Esophagus squamous epithelium (tissue), 5 donors: ENCODE measurements at regions not wholly inside any gene's neighbourhood (a gene's known extent, or its start where the extent isn't known, plus 50 kb on each side); places are given as distances from the start of the nearest gene placed in this dataset.
"Not testable (repeated sequence)": the region's sequence is repeated elsewhere in the genome, so short reads cannot be mapped to it uniquely, and the experiment has no call there.

Experiments
- DNase-seq: peaks from one replicate; lab custom pipeline; 2025; lab: John Stamatoyannopoulos, UW
- H3K27ac ChIP-seq, 4 donors: fragments of 200-600 bp; sonication (generic); one replicate each; pipeline ENCODE4 v1.5.1; 2016 to 2019; ENCODE audit warnings: mild to moderate bottlenecking in 1 of 4
- H3K27me3 ChIP-seq, 4 donors: fragments of 200-600 bp; sonication (generic); 1 replicate in 3 of 4; 2 replicates in 1 of 4; pipeline versions ENCODE4 v1.5.1 to v1.6.0; 2017 to 2021; ENCODE audit warnings: antibody characterized with exemption in 1 of 4
- H3K36me3 ChIP-seq, 3 donors: fragments of 200-600 bp; sonication (generic); one replicate each; pipeline ENCODE4 v1.5.1; 2016 to 2019
- H3K4me1 ChIP-seq, 3 donors: fragments of 200-600 bp; sonication (generic); one replicate each; pipeline ENCODE4 v1.5.1; 2017 to 2019
- H3K4me3 ChIP-seq, 4 donors: fragments of 200-600 bp; sonication (generic); 1 replicate in 3 of 4; 2 replicates in 1 of 4; pipeline ENCODE4 v1.5.1; 2016 to 2019; ENCODE audit warnings: mild to moderate bottlenecking in 2 of 4, moderate library complexity in 1 of 4
- H3K9me3 ChIP-seq, 3 donors: fragments of 200-600 bp; sonication (generic); one replicate each; pipeline ENCODE4 v1.5.1; 2016 to 2019
- POLR2A ChIP-seq, 4 donors: fragments of 450-650 bp; IDR thresholded peaks; one replicate each; pipeline ENCODE4 v1.6.1; 2017; ENCODE audit warnings: antibody characterized with exemption in 4 of 4, mild to moderate bottlenecking in 4 of 4, moderate library complexity in 3 of 4
- WGBS, 2 donors: methylation state at CpG; one replicate each; pipeline ENCODE4 v1.1.5; 2018; 5-methylcytosine and 5-hydroxymethylcytosine counted together
- intact Hi-C: fragments of 100-400 bp; cut with DNase I; formaldehyde crosslinking; loops from one replicate; pipeline ENCODE4 v1.15.0; 2022
- TF ChIP-seq, protein P1 (sequence below), 6 experiments: fragments of 450-650 bp in 4 of 6; fragments of 200-600 bp in 2 of 6; sonication (generic) in 2 of 6; IDR thresholded peaks; one replicate each; pipeline ENCODE4 v1.5.1; 2016 to 2019; ENCODE audit warnings: antibody characterized with exemption in 6 of 6, mild to moderate bottlenecking in 4 of 6, moderate library complexity in 4 of 6
- donor health status: DM: yes; HTN: yes; CAD: no.

DNA sequence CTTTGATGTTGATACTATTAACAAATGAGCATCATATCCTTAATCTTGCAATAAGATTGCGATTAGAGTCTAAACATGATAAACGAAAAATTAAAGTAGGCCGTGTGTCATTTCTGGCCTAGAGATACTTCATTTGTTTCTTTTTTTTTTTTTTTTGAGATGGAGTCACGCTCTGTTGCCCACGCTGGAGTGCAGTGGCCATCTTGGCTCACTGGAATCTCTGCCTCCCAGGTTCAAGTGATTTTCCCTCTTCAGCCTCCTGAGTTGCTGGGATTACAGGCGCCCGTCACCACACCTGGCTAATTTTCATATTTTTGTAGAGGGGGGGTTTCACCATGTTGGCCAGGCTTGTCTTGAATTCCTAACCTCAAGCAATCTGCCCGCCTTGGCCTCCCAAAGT, 446.9 kb downstream of the PCNX1 start:
- no peaks in the 10 kb centered on the region for H3K36me3 ChIP-seq
- peak overlapping the region in 2 of 4 donors; percentile 31 to 67 for H3K27ac ChIP-seq
- H3K27me3 ChIP-seq = no peaks in the 10 kb centered on the region
- TF ChIP-seq, protein P1, sequence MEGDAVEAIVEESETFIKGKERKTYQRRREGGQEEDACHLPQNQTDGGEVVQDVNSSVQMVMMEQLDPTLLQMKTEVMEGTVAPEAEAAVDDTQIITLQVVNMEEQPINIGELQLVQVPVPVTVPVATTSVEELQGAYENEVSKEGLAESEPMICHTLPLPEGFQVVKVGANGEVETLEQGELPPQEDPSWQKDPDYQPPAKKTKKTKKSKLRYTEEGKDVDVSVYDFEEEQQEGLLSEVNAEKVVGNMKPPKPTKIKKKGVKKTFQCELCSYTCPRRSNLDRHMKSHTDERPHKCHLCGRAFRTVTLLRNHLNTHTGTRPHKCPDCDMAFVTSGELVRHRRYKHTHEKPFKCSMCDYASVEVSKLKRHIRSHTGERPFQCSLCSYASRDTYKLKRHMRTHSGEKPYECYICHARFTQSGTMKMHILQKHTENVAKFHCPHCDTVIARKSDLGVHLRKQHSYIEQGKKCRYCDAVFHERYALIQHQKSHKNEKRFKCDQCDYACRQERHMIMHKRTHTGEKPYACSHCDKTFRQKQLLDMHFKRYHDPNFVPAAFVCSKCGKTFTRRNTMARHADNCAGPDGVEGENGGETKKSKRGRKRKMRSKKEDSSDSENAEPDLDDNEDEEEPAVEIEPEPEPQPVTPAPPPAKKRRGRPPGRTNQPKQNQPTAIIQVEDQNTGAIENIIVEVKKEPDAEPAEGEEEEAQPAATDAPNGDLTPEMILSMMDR (IDR thresholded peaks at IDR 0.05) = no peak
- no peak for TF ChIP-seq POLR2A (IDR thresholded peaks at IDR 0.05)
- H3K4me3 ChIP-seq = no peak overlapping the region
- no peaks in the 10 kb centered on the region for H3K9me3 ChIP-seq
- intact Hi-C loops = no loop called here
- H3K4me1 ChIP-seq = peaks cover 7 to 57% (median 19%) of the 10 kb centered on the region in 3 donors
- WGBS, 2 donors = 87 to 92% methylated on average over 7 of the region's 8 CpGs
- DNase-seq = no peak

DNA sequence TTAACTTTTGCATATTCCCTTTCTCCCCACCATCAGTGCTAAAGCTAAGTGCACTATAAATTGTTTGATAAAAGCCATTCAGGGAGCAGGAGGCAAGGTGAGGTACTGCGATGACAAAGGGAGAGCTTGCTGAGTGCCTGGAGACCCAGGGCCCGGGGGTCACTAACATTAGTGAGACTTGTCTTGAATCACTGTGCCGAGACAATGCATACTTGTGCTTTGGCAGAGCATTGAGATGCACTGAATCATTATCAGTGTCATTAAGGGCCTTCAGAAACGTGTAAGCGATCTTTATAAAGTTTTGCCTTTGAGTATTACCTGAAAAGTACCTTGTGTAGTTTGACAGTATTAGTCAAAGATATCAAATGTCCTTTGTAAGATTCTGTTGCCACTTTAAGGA, 447.5 kb downstream of the PCNX1 start:
- Histone ChIP-seq H3K9me3 (no peaks in the 10 kb centered on the region), H3K27ac (peak overlapping the region; percentile 31 to 67 (median 50)), H3K4me3 (no peak overlapping the region), H3K36me3 (no peaks in the 10 kb centered on the region), H3K4me1 (peaks cover 7 to 59% (median 19%) of the 10 kb centered on the region in 3 donors), H3K27me3 (no peaks in the 10 kb centered on the region)
- DNase-seq = no peak
- intact Hi-C loops = no loop called here
- TF ChIP-seq POLR2A (IDR thresholded peaks at IDR 0.05) = no peak
- TF ChIP-seq, protein P1 (IDR thresholded peaks at IDR 0.05) = no peak
- 18 to 44% methylated on average over 5 of the region's 5 CpGs for WGBS, 2 donors

DNA sequence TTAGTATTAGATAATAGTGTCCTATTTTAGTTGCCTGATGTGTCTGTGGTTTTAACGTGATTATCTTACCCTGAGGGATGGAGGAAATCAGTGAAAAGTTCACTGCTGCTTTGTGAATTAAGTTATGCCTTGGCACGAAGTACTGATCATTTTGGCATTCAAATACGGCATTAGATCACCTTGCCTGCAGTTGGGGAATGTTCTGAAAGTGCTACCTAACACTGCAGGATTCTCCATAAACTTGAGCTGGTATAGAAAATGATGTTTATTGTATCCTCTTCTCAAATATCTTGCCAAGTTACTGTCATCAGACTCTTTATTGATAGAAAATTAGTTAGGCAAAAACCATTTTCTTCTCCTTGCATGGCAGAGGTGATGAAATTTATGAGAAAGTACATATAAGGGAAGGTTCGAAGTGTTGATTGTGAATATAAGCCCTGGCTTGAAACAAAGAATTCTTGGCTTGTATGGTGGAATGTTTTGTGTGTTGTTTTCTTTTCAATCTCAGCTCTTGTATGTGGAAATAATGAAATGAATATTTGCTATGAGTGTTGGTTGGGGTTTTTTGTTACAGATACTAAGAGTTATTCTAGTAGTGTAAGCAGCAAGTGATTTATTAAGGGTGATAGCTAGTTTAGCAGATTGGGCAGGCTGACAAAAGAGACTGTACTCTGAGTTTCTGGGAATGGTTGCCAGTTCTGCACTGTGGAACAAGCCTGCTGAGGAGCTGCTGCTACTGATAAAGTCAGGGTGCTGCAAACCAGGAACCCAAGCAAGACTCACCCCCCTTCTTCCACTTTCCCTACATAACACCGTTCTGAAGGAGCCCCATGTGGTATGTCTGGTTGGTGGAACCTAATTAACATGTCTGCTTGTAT, 448.3 kb downstream of the PCNX1 start:
- no peak for DNase-seq
- 11 to 15% methylated on average over 5 of the region's 5 CpGs for WGBS, 2 donors
- intact Hi-C loops = no loop called here
- TF ChIP-seq, protein P1 (IDR thresholded peaks at IDR 0.05) = no peak
- TF ChIP-seq POLR2A (IDR thresholded peaks at IDR 0.05) = no peak
- peaks cover 7 to 59% (median 19%) of the 10 kb centered on the region in 3 donors for H3K4me1 ChIP-seq
- peak overlapping the region; percentile 31 to 67 (median 50) for H3K27ac ChIP-seq
- no peaks in the 10 kb centered on the region for H3K9me3 ChIP-seq
- no peak overlapping the region for H3K4me3 ChIP-seq
- H3K36me3 ChIP-seq = no peaks in the 10 kb centered on the region
- no peaks in the 10 kb centered on the region for H3K27me3 ChIP-seq

DNA sequence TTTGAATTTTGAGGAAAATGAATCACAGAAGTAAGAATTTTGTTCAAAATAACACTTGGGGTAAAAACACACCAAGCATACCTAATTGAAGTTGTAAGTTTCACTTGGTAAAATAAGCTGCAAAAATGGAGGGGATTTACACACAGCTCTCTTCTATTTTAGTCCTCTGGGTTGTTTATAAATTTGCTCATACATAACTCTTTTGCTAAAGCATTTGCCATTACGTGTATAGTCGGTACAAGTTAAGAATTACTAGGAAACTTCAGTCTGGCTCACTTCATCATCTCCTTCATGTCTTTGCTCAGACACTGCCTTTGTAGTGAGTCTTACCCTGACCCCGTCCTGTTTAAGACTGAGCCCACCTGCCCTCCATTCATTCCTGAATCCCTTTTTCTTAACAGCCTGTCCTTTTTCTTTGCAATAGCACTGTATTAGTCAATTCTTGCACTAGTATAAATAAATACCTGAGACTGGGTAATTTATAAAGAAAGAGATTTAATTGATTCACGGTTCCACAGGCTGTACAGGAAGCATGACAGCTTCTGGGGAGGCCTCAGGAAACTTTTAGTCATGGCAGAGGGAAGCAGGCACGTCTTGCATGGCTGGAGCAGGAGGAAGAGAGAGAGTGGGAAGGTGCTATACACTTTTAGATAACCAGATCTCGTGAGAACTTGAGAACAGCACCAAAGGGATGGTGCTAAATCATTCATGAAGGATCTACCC, 451.1 kb downstream of the PCNX1 start:
- 67 to 68% methylated on average over 6 of the region's 6 CpGs for WGBS, 2 donors
- TF ChIP-seq, protein P1 (IDR thresholded peaks at IDR 0.05) = no peak
- no peak for TF ChIP-seq POLR2A (IDR thresholded peaks at IDR 0.05)
- Histone ChIP-seq H3K4me1 (peaks cover 12 to 63% (median 25%) of the 10 kb centered on the region in 3 donors), H3K9me3 (no peaks in the 10 kb centered on the region), H3K27me3 (no peaks in the 10 kb centered on the region), H3K4me3 (no peak overlapping the region), H3K27ac (peak overlapping the region; percentile 14 to 67 (median 57)), H3K36me3 (no peaks in the 10 kb centered on the region)
- no peak for DNase-seq
- intact Hi-C loops = no loop called here

DNA sequence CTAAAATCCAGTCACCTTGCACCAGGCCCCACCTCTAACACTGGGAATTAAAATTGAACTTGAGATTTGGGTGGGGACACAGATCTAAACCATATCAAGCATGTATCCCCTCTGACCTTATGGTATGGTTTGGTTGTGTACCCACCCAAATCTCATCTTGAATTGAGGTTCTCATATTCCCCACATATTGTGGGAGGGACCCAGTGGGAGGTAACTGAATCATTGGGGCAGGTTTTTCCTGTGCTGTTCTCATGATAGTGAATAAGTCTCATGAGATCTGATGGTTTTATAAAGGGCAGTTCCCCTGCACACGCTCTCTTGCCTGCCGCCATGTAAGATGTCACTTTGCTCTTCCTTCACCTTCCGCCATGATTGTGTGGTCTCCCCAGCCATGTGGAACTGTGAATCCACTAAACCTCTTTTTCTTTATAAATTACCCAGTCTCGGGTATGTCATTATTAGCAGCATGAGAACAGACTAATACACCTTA, 451.7 kb downstream of the PCNX1 start:
- Histone ChIP-seq H3K27ac (peak overlapping the region in 3 of 4 donors; percentile 47 to 67 (median 49)), H3K4me1 (peaks cover 18 to 69% (median 29%) of the 10 kb centered on the region in 3 donors)
- intact Hi-C loops, H3K36me3 ChIP-seq, DNase-seq, H3K27me3 ChIP-seq, H3K9me3 ChIP-seq, H3K4me3 ChIP-seq: not testable (repeated sequence)
- 91 to 96% methylated on average over 4 of the region's 4 CpGs for WGBS, 2 donors
